Vagina (tissue), 2 donors: ENCODE measurements at regions not wholly inside any gene's neighbourhood (a gene's known extent, or its start where the extent isn't known, plus 50 kb on each side); places are given as distances from the start of the nearest gene placed in this dataset.

Source experiments
- CTCF ChIP-seq, 3 experiments: fragments of 450-650 bp in 2 of 3; fragments of 200-600 bp in 1 of 3; sonication (generic) in 1 of 3; IDR thresholded peaks; one replicate each; pipeline ENCODE4 v1.5.1; 2017 to 2019; ENCODE audit warnings: antibody characterized with exemption in 3 of 3, mild to moderate bottlenecking in 2 of 3, moderate library complexity in 2 of 3
- POLR2A ChIP-seq, 2 donors: fragments of 450-650 bp; IDR thresholded peaks; one replicate each; pipeline ENCODE4 v1.6.1; 2017; ENCODE audit warnings: antibody characterized with exemption in 2 of 2, mild to moderate bottlenecking in 2 of 2, moderate library complexity in 2 of 2
- POLR2AphosphoS5 ChIP-seq, 2 donors: sonication (generic); formaldehyde crosslinking; IDR thresholded peaks; one replicate each; pipeline ENCODE4 v1.9.0; 2017; ENCODE audit warnings: antibody characterized with exemption in 2 of 2, mild to moderate bottlenecking in 2 of 2, low read depth in 1 of 2; ENCODE audit not compliant: insufficient read depth in 1 of 2

- TF ChIP-seq POLR2A (IDR thresholded peaks at IDR 0.05) (no peak), CTCF (IDR thresholded peaks at IDR 0.05) (no peak), POLR2AphosphoS5 (IDR thresholded peaks at IDR 0.05; ENCODE audit: insufficient read depth in 1 of 2, low read depth in 1 of 2) (no peak)
Observed at GRCh38 chr11:57900320-57900719, 123.4 kb upstream of the OR9Q1 start.
